Keratinocyte (primary cell): ENCODE measurements at regions not wholly inside any gene's neighbourhood (a gene's known extent, or its start where the extent isn't known, plus 50 kb on each side); places are given as distances from the start of the nearest gene placed in this dataset.

ENCODE experiments used
- DNase-seq: peaks from one replicate; pipeline ENCODE4 v3.0.0-alpha.2; 2011; ENCODE audit warnings: low read depth, missing footprints, low spot score
- FAIRE-seq: peaks from 2 replicates; lab custom pipeline; 2011; peaks lifted over from hg19 to GRCh38; lab: Jason Lieb, UNC
- H2AFZ ChIP-seq: 2 replicates; pipeline ENCODE4 v1.6.0; 2012; ENCODE audit warnings: low read length, control low read depth, inconsistent platforms; ENCODE audit not compliant: control insufficient read depth
- H3K27ac ChIP-seq: 2 replicates; pipeline ENCODE4 v1.5.1; 2011; ENCODE audit warnings: low read length; ENCODE audit not compliant: control insufficient read depth, insufficient read depth
- H3K27me3 ChIP-seq: 3 replicates; pipeline ENCODE4 v1.6.0; 2011; ENCODE audit warnings: low read length; ENCODE audit not compliant: control insufficient read depth, insufficient read depth; ENCODE audit errors: extremely low read depth
- H3K36me3 ChIP-seq, 2 experiments: 2 replicates in 1 of 2; 3 replicates in 1 of 2; pipeline ENCODE4 v1.5.1; 2011; ENCODE audit warnings: low read length in 2 of 2, mild to moderate bottlenecking in 1 of 2; ENCODE audit not compliant: control insufficient read depth in 2 of 2, insufficient read depth in 2 of 2; ENCODE audit errors: extremely low read depth in 1 of 2
- H3K4me1 ChIP-seq: 3 replicates; pipeline ENCODE4 v1.5.1; 2011; ENCODE audit warnings: low read length; ENCODE audit not compliant: control insufficient read depth, insufficient read depth; ENCODE audit errors: extremely low read depth
- H3K4me2 ChIP-seq: 3 replicates; pipeline ENCODE4 v1.6.0; 2011; ENCODE audit warnings: low read depth, low read length; ENCODE audit not compliant: control insufficient read depth, insufficient read depth; ENCODE audit errors: extremely low read depth
- H3K4me3 ChIP-seq, 3 experiments: fragments of 200-600 bp in 1 of 3; sonication (generic) in 1 of 3; 2 replicates in 2 of 3; 3 replicates in 1 of 3; pipeline ENCODE4 v1.5.1; 2011 to 2016; ENCODE audit warnings: low read length in 3 of 3, mild to moderate bottlenecking in 3 of 3, control low read depth in 2 of 3, inconsistent platforms in 1 of 3, low read depth in 1 of 3, mixed read lengths in 1 of 3, mixed run types in 1 of 3, moderate library complexity in 1 of 3; ENCODE audit not compliant: control insufficient read depth in 2 of 3, insufficient read depth in 2 of 3; ENCODE audit errors: extremely low read depth in 1 of 3
- H3K79me2 ChIP-seq: 2 replicates; pipeline ENCODE4 v1.6.0; 2012; ENCODE audit warnings: low read length; ENCODE audit not compliant: control insufficient read depth, insufficient read depth
- H3K9ac ChIP-seq: 3 replicates; pipeline ENCODE4 v1.6.0; 2011; ENCODE audit warnings: low read length; ENCODE audit not compliant: control insufficient read depth, insufficient read depth; ENCODE audit errors: extremely low read depth
- H3K9me1 ChIP-seq: 3 replicates; pipeline ENCODE4 v1.6.0; 2011; ENCODE audit warnings: low read length; ENCODE audit not compliant: control insufficient read depth, insufficient read depth; ENCODE audit errors: extremely low read depth
- H3K9me3 ChIP-seq: 2 replicates; pipeline ENCODE4 v1.5.1; 2012; ENCODE audit warnings: low read depth, low read length; ENCODE audit not compliant: control insufficient read depth
- H4K20me1 ChIP-seq: 3 replicates; pipeline ENCODE4 v1.6.0; 2011; ENCODE audit warnings: low read length; ENCODE audit not compliant: control insufficient read depth, insufficient read depth; ENCODE audit errors: extremely low read depth
- EZH2 ChIP-seq: IDR thresholded peaks from one replicate; pipeline ENCODE4 v1.6.1; 2012; ENCODE audit warnings: inconsistent platforms, mild to moderate bottlenecking, low read length, moderate library complexity
- dilution Hi-C: fragments of 300-500 bp; cut with MboI; formaldehyde crosslinking; loops from one replicate; pipeline ENCODE4 v1.7.0; 2020; ENCODE audit warnings: low sequenced_read_pairs; ENCODE audit not compliant: extremely low pct_ligation_motif_present
- TF ChIP-seq, protein P1 (sequence below), 3 experiments: IDR thresholded peaks in 1 of 3; conservative IDR thresholded peaks in 1 of 3; optimal IDR thresholded peaks in 1 of 3; 2 replicates in 2 of 3; 3 replicates in 1 of 3; pipeline versions ENCODE3 to v1.5.1; 2011; ENCODE audit warnings: low read length in 3 of 3, mild to moderate bottlenecking in 3 of 3, moderate library complexity in 2 of 3, control low read depth in 1 of 3, inconsistent platforms in 1 of 3; ENCODE audit not compliant: insufficient read depth in 2 of 3; ENCODE audit errors: extremely low read depth in 1 of 3

DNA sequence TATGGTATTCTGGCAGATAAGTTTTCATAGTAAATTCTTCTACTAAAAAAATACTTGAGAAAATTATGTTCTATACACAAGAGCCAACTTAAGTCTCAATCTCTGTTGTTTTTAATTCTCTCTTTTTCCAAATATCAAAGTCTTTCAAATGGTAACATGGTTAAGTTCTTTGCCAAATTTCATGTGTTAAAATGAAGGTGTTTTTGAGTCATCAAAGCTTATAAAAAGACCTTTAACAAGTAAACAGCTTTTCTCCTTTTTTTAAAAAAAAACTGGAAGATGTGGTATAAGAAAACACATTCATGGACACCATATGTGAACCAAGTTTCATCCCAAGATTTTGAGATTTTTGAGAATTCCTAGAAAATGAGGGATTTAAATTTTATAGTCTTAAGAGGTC is 111.3 kb downstream of the FOXG1 start:
- dilution Hi-C loops, result no loop called here
- no peak for FAIRE-seq
- DNase-seq, result no peak

DNA sequence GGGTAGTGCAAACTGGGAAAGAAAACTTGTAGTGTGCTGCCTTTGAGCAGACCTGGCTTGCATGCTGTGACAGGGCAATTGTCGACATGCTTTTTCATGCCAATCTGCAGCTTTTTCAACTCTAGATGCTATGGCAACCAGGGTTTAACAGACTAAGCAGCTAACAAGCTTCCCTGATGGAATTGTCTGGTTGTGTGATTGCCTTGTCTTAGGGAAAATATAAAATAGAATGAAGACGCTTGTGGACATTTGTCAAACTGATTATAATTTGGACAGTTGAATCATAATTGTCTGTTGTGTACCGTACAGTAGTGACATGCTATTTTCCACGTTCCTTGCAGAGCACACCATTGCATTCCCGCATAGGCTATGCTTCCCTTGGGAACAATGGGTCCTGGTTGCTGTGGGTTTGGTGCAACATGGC is 113.0 kb downstream of the FOXG1 start:
- Histone ChIP-seq H3K9me1 (no peaks in the 10 kb centered on the region), H3K79me2 (no peaks in the 10 kb centered on the region), H3K4me2 (no peak overlapping the region), H3K9ac (no peak overlapping the region), H3K27me3 (no peaks in the 10 kb centered on the region), H4K20me1 (no peaks in the 10 kb centered on the region), H3K4me3 (no peak overlapping the region), H3K4me1 (no peaks in the 10 kb centered on the region), H2AFZ (no peak overlapping the region), H3K36me3 (no peaks in the 10 kb centered on the region), H3K27ac (no peak overlapping the region), H3K9me3 (no peaks in the 10 kb centered on the region)
- FAIRE-seq, result no peak
- dilution Hi-C loops, result no loop called here
- no peak for TF ChIP-seq EZH2
- TF ChIP-seq, protein P1, sequence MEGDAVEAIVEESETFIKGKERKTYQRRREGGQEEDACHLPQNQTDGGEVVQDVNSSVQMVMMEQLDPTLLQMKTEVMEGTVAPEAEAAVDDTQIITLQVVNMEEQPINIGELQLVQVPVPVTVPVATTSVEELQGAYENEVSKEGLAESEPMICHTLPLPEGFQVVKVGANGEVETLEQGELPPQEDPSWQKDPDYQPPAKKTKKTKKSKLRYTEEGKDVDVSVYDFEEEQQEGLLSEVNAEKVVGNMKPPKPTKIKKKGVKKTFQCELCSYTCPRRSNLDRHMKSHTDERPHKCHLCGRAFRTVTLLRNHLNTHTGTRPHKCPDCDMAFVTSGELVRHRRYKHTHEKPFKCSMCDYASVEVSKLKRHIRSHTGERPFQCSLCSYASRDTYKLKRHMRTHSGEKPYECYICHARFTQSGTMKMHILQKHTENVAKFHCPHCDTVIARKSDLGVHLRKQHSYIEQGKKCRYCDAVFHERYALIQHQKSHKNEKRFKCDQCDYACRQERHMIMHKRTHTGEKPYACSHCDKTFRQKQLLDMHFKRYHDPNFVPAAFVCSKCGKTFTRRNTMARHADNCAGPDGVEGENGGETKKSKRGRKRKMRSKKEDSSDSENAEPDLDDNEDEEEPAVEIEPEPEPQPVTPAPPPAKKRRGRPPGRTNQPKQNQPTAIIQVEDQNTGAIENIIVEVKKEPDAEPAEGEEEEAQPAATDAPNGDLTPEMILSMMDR (optimal IDR thresholded peaks at IDR 0.05 in 1 of 3, IDR thresholded peaks at IDR 0.05 in 1 of 3, conservative IDR thresholded peaks at IDR 0.05 in 1 of 3; ENCODE audit: extremely low read depth in 1 of 3, insufficient read depth in 2 of 3, low read length in 3 of 3), result no peak
- DNase-seq, result no peak

More for the DNA sequence above, 111.3 kb downstream of the FOXG1 start:
- no peaks in the 10 kb centered on the region for H3K9me1 ChIP-seq
- no peaks in the 10 kb centered on the region for H3K9me3 ChIP-seq
- H3K4me1 ChIP-seq, result no peaks in the 10 kb centered on the region
- no peaks in the 10 kb centered on the region for H3K79me2 ChIP-seq
- no peak overlapping the region for H3K4me2 ChIP-seq
- no peak overlapping the region for H2AFZ ChIP-seq
- TF ChIP-seq EZH2, result no peak
- TF ChIP-seq, protein P1 (optimal IDR thresholded peaks at IDR 0.05 in 1 of 3, IDR thresholded peaks at IDR 0.05 in 1 of 3, conservative IDR thresholded peaks at IDR 0.05 in 1 of 3; ENCODE audit: extremely low read depth in 1 of 3, insufficient read depth in 2 of 3, low read length in 3 of 3), result no peak
- no peak overlapping the region for H3K9ac ChIP-seq
- no peaks in the 10 kb centered on the region for H4K20me1 ChIP-seq
- H3K4me3 ChIP-seq, result no peak overlapping the region
- H3K27ac ChIP-seq, result no peak overlapping the region
- H3K27me3 ChIP-seq, result no peaks in the 10 kb centered on the region
- no peaks in the 10 kb centered on the region for H3K36me3 ChIP-seq
